GM12878 (cell line): ENCODE measurements at regions not wholly inside any gene's neighbourhood (a gene's known extent, or its start where the extent isn't known, plus 50 kb on each side); places are given as distances from the start of the nearest gene placed in this dataset.

ENCODE experiments used
- CHD1 ChIP-seq: IDR thresholded peaks from 2 replicates; pipeline ENCODE4 v1.6.1; 2012; ENCODE audit warnings: low read depth, low read length, improper control_type of control experiment
- CHD2 ChIP-seq: IDR thresholded peaks from 2 replicates; pipeline ENCODE4 v1.6.1; 2011; ENCODE audit warnings: low read depth, low read length, improper control_type of control experiment, borderline replicate concordance
- CHD4 ChIP-seq: fragments of 200-600 bp; sonication (generic); IDR thresholded peaks from 2 replicates; pipeline ENCODE4 v1.6.1; 2016; ENCODE audit warnings: mild to moderate bottlenecking
- GATAD2B ChIP-seq: fragments of 450-650 bp; conservative IDR thresholded peaks from 2 replicates; pipeline ENCODE4 v1.6.1; 2017; ENCODE audit warnings: low read depth, mild to moderate bottlenecking, moderate library complexity
- HDAC6 ChIP-seq: fragments of 200-600 bp; sonication (generic); IDR thresholded peaks from one replicate; pipeline ENCODE4 v1.8.0; 2017; ENCODE audit warnings: antibody characterized with exemption; ENCODE audit not compliant: unreplicated experiment
- PAX5 ChIP-seq: IDR thresholded peaks from 2 replicates; pipeline ENCODE4 v1.6.1; 2011; ENCODE audit warnings: low read depth, low read length, borderline replicate concordance
- RAD51 ChIP-seq: fragments of 450-650 bp; IDR thresholded peaks from 2 replicates; pipeline ENCODE4 v1.6.1; 2016; ENCODE audit warnings: moderate library complexity, mild to moderate bottlenecking, inconsistent platforms
- RB1 ChIP-seq: fragments of 450-650 bp; formaldehyde crosslinking; IDR thresholded peaks from 2 replicates; pipeline ENCODE4 v1.6.1; 2017; ENCODE audit warnings: mild to moderate bottlenecking, borderline replicate concordance
- SREBF1 ChIP-seq: IDR thresholded peaks from 2 replicates; pipeline ENCODE4 v1.6.1; 2012; ENCODE audit warnings: mild to moderate bottlenecking, low read length
- TF ChIP-seq, protein P1 (sequence below): fragments of 450-650 bp; IDR thresholded peaks from 2 replicates; pipeline ENCODE4 v1.6.1; 2014; ENCODE audit warnings: mild to moderate bottlenecking
- TF ChIP-seq, protein P2 (sequence below): fragments of 450-650 bp; formaldehyde crosslinking; IDR thresholded peaks from 2 replicates; pipeline ENCODE4 v1.5.0; 2022; ENCODE audit warnings: mild to moderate bottlenecking, missing genetic modification characterization

DNA sequence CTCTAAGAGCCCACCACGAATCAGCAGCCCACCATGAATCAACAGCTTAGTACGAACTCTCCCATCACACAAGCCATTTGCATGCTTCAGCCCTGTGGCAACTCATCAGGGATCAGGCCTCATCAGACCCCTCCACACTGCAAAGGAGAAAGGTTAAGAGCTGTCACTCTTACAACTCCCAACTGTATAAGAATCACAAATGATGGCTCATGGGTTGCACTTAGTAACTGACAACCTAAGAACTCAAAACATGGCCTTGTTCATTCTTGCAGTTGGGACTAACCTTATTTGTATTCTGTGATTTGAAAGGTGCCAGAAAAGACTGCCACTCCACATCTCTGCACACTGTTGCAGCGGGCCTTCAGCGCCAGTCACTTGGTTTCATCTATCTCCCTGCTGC, 149.1 kb upstream of the ZNF366 start (continued):
- TF ChIP-seq PAX5 (no peak), HDAC6 (no peak), GATAD2B (no peak), CHD1 (no peak), RB1 (no peak), CHD2 (no peak), RAD51 (no peak), SREBF1 (no peak), CHD4 (no peak)
- TF ChIP-seq, protein P1, sequence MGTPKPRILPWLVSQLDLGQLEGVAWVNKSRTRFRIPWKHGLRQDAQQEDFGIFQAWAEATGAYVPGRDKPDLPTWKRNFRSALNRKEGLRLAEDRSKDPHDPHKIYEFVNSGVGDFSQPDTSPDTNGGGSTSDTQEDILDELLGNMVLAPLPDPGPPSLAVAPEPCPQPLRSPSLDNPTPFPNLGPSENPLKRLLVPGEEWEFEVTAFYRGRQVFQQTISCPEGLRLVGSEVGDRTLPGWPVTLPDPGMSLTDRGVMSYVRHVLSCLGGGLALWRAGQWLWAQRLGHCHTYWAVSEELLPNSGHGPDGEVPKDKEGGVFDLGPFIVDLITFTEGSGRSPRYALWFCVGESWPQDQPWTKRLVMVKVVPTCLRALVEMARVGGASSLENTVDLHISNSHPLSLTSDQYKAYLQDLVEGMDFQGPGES: no peak
- TF ChIP-seq, protein P2, sequence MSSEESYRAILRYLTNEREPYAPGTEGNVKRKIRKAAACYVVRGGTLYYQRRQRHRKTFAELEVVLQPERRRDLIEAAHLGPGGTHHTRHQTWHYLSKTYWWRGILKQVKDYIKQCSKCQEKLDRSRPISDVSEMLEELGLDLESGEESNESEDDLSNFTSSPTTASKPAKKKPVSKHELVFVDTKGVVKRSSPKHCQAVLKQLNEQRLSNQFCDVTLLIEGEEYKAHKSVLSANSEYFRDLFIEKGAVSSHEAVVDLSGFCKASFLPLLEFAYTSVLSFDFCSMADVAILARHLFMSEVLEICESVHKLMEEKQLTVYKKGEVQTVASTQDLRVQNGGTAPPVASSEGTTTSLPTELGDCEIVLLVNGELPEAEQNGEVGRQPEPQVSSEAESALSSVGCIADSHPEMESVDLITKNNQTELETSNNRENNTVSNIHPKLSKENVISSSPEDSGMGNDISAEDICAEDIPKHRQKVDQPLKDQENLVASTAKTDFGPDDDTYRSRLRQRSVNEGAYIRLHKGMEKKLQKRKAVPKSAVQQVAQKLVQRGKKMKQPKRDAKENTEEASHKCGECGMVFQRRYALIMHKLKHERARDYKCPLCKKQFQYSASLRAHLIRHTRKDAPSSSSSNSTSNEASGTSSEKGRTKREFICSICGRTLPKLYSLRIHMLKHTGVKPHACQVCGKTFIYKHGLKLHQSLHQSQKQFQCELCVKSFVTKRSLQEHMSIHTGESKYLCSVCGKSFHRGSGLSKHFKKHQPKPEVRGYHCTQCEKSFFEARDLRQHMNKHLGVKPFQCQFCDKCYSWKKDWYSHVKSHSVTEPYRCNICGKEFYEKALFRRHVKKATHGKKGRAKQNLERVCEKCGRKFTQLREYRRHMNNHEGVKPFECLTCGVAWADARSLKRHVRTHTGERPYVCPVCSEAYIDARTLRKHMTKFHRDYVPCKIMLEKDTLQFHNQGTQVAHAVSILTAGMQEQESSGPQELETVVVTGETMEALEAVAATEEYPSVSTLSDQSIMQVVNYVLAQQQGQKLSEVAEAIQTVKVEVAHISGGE: no peak
